ENCODE measurements at regions not wholly inside any gene's neighbourhood (a gene's known extent, or its start where the extent isn't known, plus 50 kb on each side); places are given as distances from the start of the nearest gene placed in this dataset.

GRCh38 chr12:16136219-16136988, 141.1 kb downstream of the SLC15A5 start:
- intact Hi-C loops (cut with DNase I) = no loop called here
- DNase-seq (ENCODE audit: low spot score) (no peak), ATAC-seq (no peak)

GRCh38 chr12:16135323-16135722, 142.2 kb downstream of the SLC15A5 start:
- DNase-seq (ENCODE audit: low spot score) = no peak
- intact Hi-C loops (cut with DNase I) = no loop called here
- ATAC-seq = no peak

- DNase-seq (ENCODE audit: low spot score) (no peak), ATAC-seq (no peak)
Measured at GRCh38 chr12:16130343-16130742, 147.1 kb downstream of the SLC15A5 start.

GRCh38 chr12:16121953-16122352, 155.5 kb downstream of the SLC15A5 start:
- intact Hi-C loops (cut with DNase I) = no loop called here
- no peak for ATAC-seq

More at GRCh38 chr12:16130343-16130742, 147.1 kb downstream of the SLC15A5 start:
- intact Hi-C loops (cut with DNase I) = no loop called here

DNA sequence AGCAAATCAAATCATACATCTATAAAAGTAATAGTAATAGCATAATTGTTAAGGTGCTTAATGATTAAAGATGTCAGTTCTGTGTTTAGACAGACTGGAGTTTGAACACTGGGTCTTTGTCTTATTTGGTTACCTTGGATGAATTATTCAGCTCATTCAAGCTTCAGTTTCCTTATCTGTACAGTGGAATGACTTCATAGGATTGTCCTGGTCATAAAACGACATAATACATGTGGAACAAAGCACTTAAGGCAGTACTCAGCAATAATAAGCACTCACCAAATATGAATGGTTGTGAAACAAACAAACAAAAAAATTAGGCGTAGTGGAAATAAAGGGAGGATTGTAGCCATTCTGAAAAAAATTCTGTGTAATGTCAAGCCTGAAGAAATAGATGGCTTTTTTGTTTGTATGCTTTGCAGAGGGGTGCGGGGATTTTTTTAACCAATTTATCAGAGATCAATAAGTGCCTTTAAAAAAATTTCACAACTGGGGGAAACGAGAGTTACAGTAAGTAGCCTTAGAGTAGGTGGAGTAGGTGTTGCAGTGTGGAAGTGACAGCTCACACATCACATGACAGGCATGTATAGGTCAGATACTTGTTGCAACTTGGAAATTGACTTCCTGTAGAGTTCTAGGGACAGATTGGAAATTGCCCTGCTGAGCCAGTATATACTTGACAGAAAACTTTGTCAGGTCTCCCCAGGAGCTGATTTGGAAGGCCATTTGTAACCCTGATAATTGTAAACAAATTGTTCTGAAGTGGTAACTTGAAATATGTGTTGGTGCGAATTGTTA, 157.7 kb downstream of the SLC15A5 start:
- no peak for ATAC-seq

More at GRCh38 chr12:16121953-16122352, 155.5 kb downstream of the SLC15A5 start:
- no peak for DNase-seq (ENCODE audit: low spot score)

GRCh38 chr12:16118586-16118985, 158.9 kb downstream of the SLC15A5 start:
- no peak for ATAC-seq

More for the DNA sequence above, 157.7 kb downstream of the SLC15A5 start:
- intact Hi-C loops (cut with DNase I) = no loop called here
- no peak for DNase-seq (ENCODE audit: low spot score)

DNA sequence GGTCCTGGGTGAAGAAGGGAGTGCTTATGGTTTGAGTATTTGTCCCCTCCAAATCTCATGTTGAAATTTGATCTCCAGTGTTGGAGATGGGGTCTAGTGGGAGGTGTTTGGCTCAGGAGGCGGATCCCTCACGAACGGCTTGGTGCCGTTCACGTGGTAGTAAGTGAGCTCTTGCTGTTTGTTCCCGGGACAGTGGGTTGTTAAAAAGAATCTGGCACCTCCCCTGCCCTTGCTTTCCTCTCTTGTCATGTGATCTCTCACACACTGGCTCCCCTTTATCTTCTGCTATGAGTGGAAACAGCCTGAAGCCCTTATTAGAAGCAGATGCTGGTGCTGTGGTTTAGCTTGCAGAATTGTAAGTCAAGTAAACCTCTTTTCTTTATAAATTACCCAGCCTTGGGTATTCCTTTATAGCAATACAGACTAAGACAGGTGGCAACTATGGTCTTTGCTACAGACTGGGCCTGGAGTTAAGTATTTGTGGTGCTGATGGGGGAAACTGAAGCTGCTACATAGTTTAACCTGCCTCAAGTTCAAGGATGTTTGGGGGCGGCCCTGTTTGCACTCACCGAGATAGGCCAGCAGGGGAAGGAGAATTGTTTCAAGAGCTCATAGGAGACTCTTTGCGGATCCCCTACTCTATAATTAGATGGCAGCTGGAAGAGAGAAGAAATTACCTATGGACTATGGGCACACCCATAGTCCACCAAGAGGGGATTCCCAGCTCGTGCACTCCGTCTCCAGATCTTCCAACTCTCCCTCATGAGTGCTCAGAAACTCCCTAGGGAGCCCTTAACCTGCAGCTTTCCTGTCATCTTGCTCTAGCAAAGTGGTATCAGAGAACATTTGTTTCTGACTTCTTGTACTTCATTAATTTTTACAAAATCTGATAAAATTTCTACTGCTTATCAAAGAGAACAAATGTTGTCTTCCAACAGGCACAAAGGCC, 164.6 kb downstream of the SLC15A5 start:
- peak; percentile 53 for ATAC-seq
- intact Hi-C loops (cut with DNase I) = no loop called here

More at GRCh38 chr12:16118586-16118985, 158.9 kb downstream of the SLC15A5 start:
- DNase-seq (ENCODE audit: low spot score) = no peak
- intact Hi-C loops (cut with DNase I) = no loop called here

GRCh38 chr12:16112130-16112529, 165.4 kb downstream of the SLC15A5 start:
- intact Hi-C loops (cut with DNase I) = no loop called here
- ATAC-seq (no peak), DNase-seq (ENCODE audit: low spot score) (no peak)

More for the DNA sequence above, 164.6 kb downstream of the SLC15A5 start:
- DNase-seq (ENCODE audit: low spot score) = no peak

DNA sequence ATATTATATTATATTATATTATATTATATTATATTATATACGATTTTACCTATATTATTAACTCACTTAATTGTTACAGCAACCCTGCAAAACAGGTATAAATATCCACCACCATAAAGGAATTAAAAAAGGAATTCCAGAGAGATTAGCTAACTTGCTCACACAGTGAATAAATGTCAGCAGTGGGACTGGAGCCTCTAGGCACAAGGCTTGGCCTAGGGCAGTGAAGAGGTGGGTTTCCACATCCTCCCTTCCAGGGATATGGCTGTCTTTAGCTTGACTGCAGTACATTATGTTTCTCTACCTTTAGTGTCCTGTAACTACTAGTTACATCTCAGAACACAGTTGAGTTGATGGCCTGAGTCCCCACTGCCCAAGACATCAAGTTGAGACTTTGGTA, 166.9 kb downstream of the SLC15A5 start:
- ATAC-seq (no peak), DNase-seq (ENCODE audit: low spot score) (no peak)
- intact Hi-C loops (cut with DNase I) = loop anchor here (2.0 kb wide), 1 partner anchor 54 kb away; no protein-coding TSS in a partner anchor

GRCh38 chr12:16103851-16104250, 173.6 kb downstream of the SLC15A5 start:
- no peak for DNase-seq (ENCODE audit: low spot score)
- intact Hi-C loops (cut with DNase I) = no loop called here
- no peak for ATAC-seq

- ATAC-seq (no peak), DNase-seq (ENCODE audit: low spot score) (no peak)
- intact Hi-C loops (cut with DNase I) = no loop called here
Measured at GRCh38 chr12:16100206-16100605, 177.3 kb downstream of the SLC15A5 start.

DNA sequence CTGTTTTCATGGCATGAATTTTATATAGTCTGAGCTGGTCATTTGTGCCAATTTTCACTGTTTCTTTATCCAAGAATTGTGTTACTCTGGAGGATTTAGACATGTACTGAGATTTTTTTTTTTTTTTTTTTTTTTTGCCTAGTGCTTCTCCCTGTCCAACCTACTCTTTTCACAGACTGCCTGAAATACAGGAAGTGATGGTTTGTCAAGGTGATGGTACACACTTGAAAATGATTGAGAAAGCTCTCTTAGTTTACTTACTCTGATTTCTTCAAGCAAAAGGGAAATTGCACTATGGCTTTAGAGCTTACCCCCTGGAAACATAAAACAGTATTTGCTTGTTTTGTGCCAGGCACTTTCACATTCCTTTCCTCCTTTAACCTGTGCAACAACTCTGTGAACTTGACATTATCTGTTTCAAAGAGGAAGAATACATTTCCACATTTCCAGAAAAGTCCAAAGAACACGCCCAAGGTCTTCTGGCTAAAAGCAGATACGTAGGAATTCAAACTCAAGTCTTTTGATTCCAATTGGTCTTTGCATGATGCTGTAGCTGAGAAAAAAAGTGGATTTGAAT, 181.1 kb downstream of the SLC15A5 start:
- no peak for DNase-seq (ENCODE audit: low spot score)
- no peak for ATAC-seq
- intact Hi-C loops (cut with DNase I) = no loop called here

DNA sequence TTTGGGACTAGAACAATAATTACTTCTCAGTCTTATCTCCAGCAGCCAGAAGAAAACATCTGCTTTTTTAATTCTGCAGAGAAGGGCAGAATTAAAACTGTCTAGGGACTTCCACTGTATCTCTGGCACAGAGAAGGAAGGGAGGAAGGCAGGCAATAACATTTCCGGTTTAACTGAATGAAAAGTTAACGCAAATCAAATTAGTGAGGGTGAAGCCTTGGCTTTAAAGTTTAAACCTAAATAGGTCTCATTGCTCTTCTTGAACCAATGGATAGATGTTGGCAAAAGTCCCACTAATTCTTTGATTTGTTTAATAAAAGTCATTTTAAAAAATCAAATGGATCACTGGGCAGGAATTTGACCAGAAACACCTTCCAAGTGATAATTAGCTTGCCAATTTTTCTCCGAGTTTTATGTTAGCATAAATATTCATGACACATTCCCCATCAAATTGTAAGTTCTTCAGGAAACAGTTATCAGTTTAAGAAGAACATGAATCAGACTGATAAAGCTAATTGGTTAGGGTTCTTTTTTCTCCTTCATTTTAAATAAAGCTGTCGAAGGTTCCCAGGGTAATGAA, 181.9 kb downstream of the SLC15A5 start:
- DNase-seq (ENCODE audit: low spot score) = no peak
- intact Hi-C loops (cut with DNase I) = no loop called here
- ATAC-seq = no peak

- ATAC-seq (no peak), DNase-seq (ENCODE audit: low spot score) (no peak)
- intact Hi-C loops (cut with DNase I) = no loop called here
Measured at GRCh38 chr12:16094437-16094836, 183.0 kb downstream of the SLC15A5 start.

- intact Hi-C loops (cut with DNase I) = no loop called here
- no peak for ATAC-seq
- no peak for DNase-seq (ENCODE audit: low spot score)
Measured at GRCh38 chr12:16093825-16094224, 182.7 kb downstream of the DERA start.

DNA sequence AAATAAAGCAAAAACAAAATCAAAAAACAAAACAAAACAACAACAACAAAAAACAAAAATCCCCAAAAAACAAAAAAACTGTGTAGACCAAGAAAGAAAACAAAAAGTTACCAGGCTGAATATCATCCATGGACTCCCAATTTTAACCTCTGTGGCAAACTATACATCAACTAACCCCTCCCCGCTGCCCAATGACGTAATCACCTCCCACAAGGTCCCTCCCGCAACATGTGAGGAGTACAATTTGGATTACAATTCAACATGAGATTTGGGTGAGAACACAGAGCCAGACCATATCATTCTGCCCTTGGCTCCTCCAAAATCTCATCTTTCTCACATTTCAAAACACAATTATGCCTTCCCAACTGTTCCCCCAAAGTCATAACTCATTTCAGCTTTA, 179.8 kb downstream of the DERA start:
- intact Hi-C loops (cut with DNase I) = no loop called here
- DNase-seq (ENCODE audit: low spot score) (no peak), ATAC-seq (no peak)

- DNase-seq (ENCODE audit: low spot score) (no peak), ATAC-seq (no peak)
- intact Hi-C loops (cut with DNase I) = no loop called here
Measured at GRCh38 chr12:16088421-16088820, 177.3 kb downstream of the DERA start.
